Choroid plexus epithelial cell (primary cell): ENCODE measurements at regions not wholly inside any gene's neighbourhood (a gene's known extent, or its start where the extent isn't known, plus 50 kb on each side); places are given as distances from the start of the nearest gene placed in this dataset.

ENCODE experiments used
- DNase-seq: peaks from one replicate; pipeline ENCODE4 v3.0.0-alpha.2; 2010; ENCODE audit warnings: low read depth
- H3K4me3 ChIP-seq: 2 replicates; pipeline ENCODE4 v1.5.1; 2011; ENCODE audit warnings: low read depth, mild to moderate bottlenecking, control low read depth, low read length, moderate library complexity
- CTCF ChIP-seq: conservative IDR thresholded peaks from 2 replicates; pipeline ENCODE4 v1.5.1; 2011; ENCODE audit warnings: low read depth, mild to moderate bottlenecking, control low read depth, inconsistent platforms, low read length, moderate library complexity

GRCh38 chr4:3859571-3859970 lies 93.4 kb downstream of the ADRA2C start:
- TF ChIP-seq CTCF, result no peak
- no peak for DNase-seq
- H3K4me3 ChIP-seq, result no peak overlapping the region

GRCh38 chr4:3860061-3860912 lies 94.1 kb downstream of the ADRA2C start:
- no peak for TF ChIP-seq CTCF
- no peak for DNase-seq
- no peak overlapping the region for H3K4me3 ChIP-seq

- no peak for TF ChIP-seq CTCF
- no peak for DNase-seq
Observed at GRCh38 chr4:3860913-3861636, 94.9 kb downstream of the ADRA2C start.

GRCh38 chr4:3861720-3862639 lies 95.8 kb downstream of the ADRA2C start:
- H3K4me3 ChIP-seq, result no peak overlapping the region
- TF ChIP-seq CTCF, result no peak
- DNase-seq, result no peak

More at GRCh38 chr4:3860913-3861636, 94.9 kb downstream of the ADRA2C start:
- no peak overlapping the region for H3K4me3 ChIP-seq

GRCh38 chr4:3862640-3863420 lies 96.6 kb downstream of the ADRA2C start:
- TF ChIP-seq CTCF, result no peak
- no peak overlapping the region for H3K4me3 ChIP-seq
- DNase-seq, result no peak
